GM21526 (cell line): ENCODE measurements at regions not wholly inside any gene's neighbourhood (a gene's known extent, or its start where the extent isn't known, plus 50 kb on each side); places are given as distances from the start of the nearest gene placed in this dataset.
"Not testable (repeated sequence)": the region's sequence is repeated elsewhere in the genome, so short reads cannot be mapped to it uniquely, and the experiment has no call there.

Experiments used
- ATAC-seq: cut with Tn5 transposase; IDR thresholded peaks from one replicate; pipeline ENCODE4 v1.9.1; 2021; ENCODE audit warnings: moderate library complexity; ENCODE audit not compliant: unreplicated experiment, low FRiP score

DNA sequence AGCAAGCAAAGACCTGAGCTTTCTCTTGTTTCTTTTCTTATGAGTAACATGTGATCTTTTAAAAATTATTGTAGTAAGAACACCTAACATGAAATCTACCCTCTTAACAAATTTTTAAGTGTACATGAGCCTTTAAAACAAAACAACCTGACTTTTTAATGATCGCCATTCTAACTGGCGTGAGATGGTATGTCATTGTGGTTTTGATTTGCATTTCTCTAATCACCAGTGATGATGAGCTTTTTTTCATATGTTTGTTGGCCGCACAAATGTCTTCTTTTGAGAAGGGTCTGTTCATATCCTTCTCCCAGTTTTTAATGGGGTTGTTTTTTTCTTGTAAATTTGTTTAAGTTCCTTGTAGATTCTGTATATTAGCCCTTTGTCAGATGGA, 73.7 kb upstream of the BMP2 start:
- ATAC-seq = not testable (repeated sequence)

DNA sequence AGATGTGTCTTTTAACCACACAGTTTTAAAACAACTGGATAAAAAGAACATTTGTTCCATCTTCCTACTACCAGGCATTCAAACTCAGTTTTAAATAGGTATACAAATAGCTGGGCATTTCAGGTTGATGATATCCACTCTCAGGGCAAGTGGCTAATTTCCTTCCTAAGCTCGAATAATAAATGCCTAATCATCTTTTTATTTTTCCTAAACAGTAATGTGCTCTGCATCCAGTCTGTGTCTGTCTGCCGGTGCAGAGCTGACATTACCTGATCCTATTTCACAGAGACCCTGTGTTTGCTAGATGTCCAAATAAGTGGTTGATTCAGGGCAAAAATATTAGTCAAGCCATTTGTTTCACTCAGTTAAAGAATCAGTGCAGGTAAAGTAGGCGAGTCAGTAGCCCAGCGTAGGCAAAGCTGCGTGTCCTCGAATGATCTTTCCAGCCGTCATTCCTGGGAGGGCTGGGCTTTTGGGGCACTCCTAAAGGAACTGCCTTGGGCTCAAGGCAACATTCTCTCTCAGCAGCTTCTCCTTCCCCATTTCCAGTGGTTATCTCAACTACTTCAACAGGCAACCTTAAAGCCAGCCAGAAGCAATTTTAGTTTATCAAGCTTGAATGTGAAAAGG, 74.2 kb upstream of the BMP2 start:
- ATAC-seq = no peak

DNA sequence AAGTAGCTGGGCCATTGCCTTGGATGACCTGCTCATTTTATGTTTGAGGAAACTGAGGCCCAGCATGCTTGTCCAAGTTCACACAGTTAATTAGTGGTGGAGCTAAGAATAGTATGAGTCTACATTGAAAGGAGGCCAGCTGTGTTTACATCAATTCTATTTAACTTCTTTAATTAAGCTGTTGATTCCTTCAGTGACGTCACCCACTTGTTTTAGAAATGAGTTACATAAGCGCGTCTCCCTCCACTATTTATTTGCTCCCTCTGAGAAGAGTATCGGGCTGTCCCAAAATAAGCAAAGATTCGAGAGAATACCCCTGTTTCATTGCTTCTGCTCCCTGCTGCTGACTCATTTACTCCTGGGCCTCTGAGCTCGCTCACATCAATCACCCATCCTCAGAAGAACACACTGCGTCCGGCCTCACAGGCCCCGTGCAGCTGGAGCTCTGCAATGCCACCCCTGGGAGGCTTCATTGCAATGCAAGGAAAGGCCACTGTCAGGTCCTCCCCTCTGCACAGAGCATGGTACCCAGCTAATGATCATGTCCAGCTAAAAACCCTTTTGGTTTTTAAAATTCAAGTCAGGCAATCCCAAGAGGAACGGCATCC, 74.8 kb upstream of the BMP2 start:
- ATAC-seq = no peak

DNA sequence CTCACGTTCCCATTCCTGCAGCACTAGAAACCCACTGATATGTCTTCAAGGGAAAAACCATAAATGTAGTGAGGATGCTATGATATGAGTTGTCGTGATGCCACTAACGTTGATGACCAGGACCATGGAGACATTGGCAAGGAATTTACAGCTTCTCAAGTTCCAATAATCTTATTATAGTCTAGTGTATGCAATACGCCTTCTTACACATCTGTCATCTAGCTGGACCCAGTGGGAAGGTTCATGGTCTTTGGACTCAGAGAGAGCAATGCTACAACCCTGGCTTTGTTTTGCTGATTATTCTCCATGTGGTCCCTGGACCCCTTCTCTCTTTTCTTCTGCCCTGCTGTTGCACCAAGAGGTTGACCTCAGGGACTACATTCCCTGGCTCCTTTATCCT, 76.0 kb upstream of the BMP2 start:
- no peak for ATAC-seq

DNA sequence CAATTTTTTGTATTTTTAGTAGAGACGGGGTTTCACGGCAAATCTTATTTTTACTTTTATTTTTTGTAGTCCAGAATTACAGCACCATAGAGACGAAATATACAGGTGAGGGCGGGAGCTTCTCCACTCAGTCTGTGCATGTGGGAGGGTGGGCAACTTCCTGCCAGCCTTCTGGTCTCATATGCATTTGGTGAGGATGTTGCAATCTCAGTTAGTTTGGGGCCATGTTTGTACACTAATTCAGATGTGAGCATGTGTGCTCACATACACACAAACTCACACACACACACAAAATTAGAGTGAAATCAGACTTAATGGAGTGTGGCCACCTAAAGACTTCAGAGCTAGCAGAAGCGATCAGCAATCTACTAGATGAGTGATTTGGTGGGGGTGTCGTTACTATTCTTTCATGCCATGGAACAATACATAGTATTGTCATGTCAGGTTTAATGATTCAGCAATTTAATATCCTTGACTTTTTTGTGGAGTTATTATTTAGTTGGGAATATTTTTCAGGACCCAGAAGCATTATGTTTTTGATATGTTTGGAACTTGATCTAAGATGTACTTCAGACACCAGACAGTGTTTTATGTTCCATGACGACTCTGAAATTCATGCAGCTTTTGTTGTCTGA, 78.0 kb upstream of the BMP2 start:
- ATAC-seq = no peak

DNA sequence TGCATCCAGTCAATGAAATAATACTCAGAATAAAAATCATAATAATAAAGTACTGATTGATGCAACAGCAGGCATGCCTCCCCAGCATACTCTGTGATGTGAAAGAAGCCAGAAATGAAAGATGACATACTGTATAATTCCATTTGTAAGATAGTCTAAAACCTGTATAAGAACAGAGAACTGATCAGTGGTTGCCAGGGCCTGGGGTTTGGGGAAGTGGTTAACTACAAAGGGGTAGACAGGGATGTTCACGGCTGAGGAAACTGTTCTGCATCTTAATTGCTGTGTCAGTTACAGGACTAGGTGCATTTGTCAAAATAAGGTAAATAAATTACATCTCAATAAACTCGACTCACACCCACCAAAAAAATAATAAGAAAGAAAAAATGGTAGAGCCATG, 81.3 kb upstream of the BMP2 start:
- no peak for ATAC-seq

DNA sequence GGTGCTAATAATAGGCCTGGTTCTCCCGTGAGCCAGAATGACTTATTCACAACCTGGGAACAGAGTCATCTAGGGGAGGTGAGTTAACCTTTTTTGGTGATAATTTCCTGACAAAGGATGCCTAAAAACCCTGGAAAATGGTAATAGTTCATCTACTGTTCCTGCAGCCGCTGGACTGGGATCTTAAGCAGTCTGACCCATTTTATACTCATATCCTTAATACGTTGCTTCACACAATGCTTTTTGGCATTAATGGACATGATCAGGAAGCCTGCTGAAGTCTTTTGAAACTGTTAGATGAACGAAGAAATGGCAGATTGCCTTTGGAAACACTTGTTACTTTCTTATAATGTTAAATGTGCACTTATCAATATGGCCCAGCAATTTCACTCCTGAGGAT, 81.9 kb upstream of the BMP2 start:
- no peak for ATAC-seq

DNA sequence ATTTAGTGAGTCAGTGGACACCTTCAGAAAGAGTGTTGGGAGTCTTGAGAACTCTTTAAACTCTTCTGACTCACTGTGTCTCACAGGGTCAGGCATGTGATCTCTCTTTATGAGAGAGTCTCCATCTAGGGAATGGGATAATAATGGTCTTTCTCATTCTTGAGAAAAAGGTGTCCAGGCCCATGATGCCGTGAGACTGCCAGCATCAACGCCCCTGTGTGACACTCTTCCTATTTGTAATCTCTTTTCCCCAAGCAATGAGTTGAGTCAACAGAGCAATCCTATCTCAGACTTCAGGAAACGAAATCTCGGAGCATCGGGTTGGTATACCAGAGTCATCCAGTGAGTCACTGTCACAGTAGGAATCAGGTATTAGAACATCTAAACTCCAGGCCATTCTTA, 82.3 kb upstream of the BMP2 start:
- no peak for ATAC-seq

DNA sequence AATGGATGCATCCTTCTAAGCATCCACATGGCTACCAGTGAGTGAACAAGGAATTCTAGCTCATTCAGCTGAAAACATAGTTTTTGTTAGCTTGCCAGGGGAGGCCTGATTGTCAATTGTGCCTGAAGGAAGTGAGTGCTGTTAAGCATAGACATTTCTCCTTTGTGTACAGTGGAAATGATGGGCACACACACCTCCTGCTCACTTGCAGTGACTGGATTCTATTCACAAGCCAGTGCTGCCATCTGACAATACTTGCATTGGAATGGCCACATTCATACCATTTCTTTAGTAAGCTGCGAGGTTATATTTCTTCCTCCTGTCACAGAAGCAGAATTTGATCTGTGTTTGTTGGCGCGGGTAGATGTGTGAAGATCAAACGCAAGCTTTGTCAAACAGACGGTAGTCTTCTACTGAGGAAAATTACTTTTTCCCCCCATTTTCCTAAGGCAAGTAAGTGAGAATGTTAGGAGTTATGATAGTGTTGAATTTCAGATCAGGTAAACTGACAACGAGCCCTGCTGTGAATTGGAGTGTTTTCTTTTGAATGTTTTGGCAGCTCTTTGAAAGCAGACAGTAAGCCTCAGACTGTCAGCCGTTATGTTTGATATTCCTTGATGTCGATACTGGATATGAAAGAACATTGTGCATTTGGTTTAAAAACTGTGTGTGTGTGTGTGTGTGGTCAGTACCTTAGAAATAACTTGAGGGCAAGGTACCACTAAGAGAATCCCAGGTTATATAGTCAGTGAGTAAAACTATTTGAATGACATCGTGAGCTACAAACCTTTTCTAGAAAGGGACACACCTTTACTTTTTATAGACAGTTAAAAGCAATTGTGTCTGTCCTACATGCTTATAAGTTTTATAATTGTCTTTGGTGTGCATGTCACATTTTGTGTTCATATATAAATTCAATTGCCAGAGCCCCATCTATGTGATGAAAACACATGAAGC, 84.2 kb upstream of the BMP2 start:
- ATAC-seq = no peak

DNA sequence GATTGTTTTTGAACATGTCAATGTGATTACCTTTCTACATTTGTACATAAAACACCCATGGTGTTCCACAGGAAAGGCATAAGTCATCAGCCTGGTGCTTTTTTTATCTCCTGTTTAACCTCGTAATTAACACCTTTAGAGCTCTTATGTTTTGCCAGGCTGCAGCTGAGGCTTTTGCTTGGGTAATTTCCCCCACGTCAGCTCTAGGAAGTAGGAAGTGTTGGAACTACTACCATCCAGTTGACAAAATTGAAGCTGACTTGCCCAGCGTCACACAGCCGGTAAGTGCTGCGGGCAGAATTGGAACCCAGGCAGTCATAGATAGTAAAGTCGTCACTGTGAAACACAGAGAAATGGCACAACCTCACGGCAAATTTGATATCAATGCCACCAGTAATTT, 86.6 kb upstream of the BMP2 start:
- no peak for ATAC-seq

DNA sequence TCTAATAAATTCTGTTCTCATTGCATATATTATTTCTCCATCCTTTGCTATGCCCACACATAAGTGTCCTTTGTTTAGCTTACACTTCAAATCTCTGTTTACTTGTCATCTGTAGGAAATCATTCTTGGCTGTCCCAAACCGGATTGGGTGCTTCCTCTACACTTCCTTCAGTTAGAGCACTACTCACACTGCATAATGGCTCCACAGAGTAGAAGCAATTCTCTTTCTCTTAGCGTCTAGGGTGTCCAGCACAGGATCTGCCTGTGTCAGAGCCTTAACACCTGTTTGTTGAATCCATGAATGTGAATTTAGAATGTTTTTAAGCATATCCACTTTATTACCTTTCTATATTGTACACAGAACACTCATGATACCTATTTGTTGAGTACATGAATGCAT, 87.0 kb upstream of the BMP2 start:
- no peak for ATAC-seq

DNA sequence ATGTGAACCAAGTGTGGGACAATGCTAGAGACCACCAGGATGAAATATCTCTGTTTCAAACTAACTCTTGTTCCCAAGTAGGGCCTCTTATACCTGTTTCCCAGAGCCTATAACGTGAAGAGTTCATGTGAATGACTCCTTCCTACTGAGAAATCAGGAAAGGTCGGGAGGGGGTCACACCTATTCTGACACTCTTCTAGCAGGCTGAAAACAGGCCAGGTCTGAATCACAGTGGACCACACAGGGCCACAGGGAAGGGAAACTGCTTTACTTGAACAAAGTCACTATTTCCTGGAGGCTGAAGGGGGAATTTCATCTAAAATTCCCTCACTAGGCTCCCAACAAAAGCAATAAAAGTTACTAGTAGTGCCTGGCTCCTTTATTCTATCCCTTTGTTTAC, 88.4 kb upstream of the BMP2 start:
- no peak for ATAC-seq

DNA sequence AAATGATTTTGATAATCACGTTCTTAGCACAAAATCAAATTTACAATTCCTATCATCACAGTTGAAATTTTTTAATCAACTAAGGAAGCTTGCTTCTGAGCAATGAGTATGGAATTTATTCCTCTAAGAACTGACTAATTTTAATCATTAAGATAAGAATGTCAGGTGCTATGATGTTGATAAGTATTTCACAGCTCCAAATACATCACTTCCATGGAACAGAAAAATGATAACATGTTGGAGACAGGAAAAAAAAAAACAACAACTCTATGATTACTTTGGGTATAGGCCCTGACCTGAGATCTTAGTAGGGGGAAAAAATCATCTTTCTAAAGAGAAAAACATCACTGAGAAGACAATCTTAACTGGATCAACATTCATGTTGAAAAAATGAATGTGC, 89.4 kb upstream of the BMP2 start:
- ATAC-seq = no peak

DNA sequence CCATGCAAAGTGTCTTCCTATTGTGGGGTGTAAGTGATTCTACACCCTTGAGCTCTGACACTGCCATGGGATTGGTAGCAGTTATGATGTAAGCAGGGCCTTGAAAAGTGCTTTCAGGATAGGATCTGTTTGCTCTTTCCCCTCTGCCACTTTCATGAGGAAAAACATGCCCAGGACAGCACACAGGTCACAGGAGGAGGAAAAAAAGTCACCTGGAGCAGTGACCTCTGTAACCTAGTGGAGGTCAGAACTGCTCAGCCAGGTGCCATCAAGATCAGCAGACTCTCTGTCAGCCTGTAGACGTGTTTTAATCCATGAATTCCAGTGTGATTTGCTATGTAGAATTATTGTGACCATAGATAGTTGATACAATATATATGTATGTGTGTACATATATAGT, 92.7 kb upstream of the BMP2 start:
- ATAC-seq = no peak

DNA sequence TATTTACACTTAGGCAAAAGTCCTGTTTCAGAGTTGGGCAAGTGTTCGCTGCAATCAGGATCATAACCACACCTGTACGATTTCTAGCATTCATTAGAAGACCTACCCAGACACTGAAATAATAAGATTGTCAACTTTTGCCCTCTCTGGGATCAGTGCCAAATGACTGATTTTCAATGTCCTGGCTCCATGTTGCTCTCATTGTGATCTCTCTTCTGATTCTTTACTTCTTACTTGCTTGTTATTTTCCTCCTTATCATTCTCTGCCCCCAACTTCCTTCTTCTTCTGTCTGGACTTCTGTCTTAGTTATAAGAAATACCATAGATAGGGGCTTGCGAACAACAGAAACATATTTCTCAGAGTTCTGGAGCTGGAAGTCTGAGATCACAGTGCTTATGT, 94.4 kb upstream of the BMP2 start:
- ATAC-seq = no peak

DNA sequence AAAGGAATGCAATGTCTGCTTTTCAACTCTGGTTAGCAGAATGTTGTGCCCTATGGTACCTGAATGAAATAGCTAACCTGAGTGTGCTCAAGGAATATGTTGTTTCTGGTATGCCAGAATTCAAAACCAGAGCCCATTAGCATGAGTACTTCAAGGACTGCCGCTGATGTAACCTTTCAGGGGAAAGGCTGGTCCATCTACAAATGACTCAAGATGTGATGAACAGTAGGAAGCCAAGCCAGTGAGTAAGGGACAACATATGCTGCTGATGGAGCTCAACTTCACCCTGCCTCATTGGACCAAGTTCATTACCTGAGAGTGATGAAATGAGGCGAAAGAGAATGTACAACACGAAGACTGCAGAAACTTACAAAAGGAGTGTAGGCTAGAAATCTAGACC, 95.7 kb upstream of the BMP2 start:
- no peak for ATAC-seq

DNA sequence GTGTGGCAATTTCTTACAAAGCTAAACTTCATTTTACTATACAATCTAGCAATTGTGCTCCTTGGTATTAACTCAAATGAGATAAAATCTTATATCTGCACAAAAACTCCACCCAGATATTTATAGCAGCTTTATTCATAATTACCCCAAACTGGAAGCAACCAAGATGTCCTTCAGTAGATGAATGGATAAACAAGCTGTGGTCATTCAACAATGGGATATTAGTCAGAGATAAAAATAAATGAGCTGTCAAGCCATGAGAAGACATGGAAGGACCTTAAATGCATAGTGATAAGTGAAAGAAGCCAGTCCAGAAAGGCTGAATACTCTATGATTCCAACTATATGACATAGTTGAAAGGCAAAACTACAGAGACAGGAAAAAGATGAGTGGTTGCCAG, 98.9 kb upstream of the BMP2 start:
- ATAC-seq = no peak

DNA sequence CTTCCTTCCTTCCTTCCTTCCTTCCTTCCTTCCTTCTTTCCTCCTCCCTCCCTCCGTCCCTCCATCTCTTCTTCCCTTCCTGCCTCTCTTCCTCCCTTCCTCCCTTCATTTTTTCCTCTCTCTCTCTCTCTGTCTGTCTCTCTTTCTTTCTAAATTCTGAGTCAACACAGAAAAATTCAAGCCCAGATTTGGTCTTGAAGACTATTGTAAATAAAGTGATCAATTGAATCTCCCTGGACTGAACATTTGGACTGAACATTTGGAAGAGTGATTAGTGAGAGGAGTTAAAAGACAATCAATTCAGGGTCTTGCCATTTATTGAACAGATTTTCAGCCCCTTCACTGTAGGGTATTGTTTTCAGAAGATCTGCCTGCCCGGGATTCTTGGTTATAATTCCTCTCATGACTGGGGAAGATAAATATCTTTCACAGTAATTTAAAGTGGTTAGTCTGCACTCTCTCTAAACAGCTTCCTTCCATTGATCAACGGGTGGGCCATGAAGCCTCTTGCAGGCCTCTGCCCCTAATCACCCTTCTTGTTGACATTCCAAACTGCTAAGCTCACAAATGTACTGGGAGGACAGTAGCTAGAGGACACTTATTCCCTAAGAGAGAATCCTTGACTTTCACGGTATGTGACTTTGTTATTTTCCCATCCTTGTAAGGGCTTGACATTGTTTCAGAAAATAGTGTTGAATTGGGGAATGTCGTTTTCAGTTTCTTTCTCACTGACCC, 101.7 kb upstream of the BMP2 start:
- ATAC-seq = no peak

DNA sequence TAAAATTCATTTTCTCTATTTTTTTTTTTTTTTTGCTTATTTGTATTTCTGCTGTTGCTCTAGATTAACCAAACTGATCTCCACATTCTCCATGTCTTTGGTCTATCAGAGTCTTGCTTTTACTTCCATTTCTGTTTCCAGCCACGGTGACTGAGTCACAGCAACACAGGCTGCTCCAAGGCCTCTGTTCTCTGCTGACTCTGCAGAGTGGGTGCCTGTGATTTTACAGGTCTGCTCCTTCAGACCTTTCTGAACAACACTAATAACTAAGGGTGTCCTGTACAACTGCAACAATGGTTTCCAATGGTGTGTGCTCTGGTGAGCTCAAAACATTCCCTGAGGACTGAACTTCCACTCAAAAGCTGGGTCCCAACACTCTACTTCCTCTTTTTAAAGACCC, 102.3 kb upstream of the BMP2 start:
- no peak for ATAC-seq

DNA sequence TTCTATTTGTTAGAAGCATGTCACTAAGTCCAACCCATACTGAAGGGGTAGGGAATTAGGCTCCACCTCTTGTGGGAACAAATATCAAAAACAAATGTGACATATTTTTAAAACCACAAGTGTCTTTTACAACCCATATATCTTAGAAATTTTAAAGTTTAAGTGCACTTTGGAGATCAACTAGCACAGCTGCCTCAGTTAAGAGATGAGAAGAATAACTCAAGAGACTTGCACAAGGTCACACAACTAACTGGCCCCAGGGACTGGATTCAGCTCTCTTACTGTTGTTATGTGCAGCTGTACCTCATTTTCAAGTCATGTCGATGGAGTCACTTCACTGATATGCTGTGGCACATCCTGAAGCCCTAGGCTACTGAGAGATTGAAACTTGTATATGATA, 102.9 kb upstream of the BMP2 start:
- ATAC-seq = no peak
